ENCODE measurements at regions not wholly inside any gene's neighbourhood (a gene's known extent, or its start where the extent isn't known, plus 50 kb on each side); places are given as distances from the start of the nearest gene placed in this dataset.

- TF ChIP-seq IRF3 (IDR thresholded peaks at IDR 0.05; ENCODE audit: low read depth, low read length) (no peak), EP300 (IDR thresholded peaks at IDR 0.05; ENCODE audit: borderline replicate concordance in 1 of 2, low read depth in 1 of 2, low read length in 1 of 2) (no peak), MAX (IDR thresholded peaks at IDR 0.05; ENCODE audit: low read depth) (no peak), MXI1 (IDR thresholded peaks at IDR 0.05; ENCODE audit: low read depth, low read length) (no peak), CHD2 (IDR thresholded peaks at IDR 0.05; ENCODE audit: low read length, partially characterized antibody) (no peak), RXRA (IDR thresholded peaks at IDR 0.05; ENCODE audit: borderline replicate concordance, low read depth) (no peak), USF1 (IDR thresholded peaks at IDR 0.05; ENCODE audit: borderline replicate concordance, low read depth) (no peak), USF2 (IDR thresholded peaks at IDR 0.05; ENCODE audit: borderline replicate concordance, low read depth, low read length) (no peak), ZBTB33 (IDR thresholded peaks at IDR 0.05; ENCODE audit: borderline replicate concordance, low read depth) (no peak)
- 13% methylated on average over 3 of the region's 3 CpGs for WGBS (ENCODE audit: low lambda C conversion rate)
- Histone ChIP-seq H3K4me1 (ENCODE audit: control insufficient read depth in 1 of 2, insufficient read depth in 2 of 2, low read depth in 1 of 2, low read length in 1 of 2) (no peaks in the 10 kb centered on the region; a peak in 1 of 4 replicates), H3K36me3 (replicated peaks in 1 of 2; ENCODE audit: control insufficient read depth in 1 of 2, insufficient read depth in 2 of 2, low read length in 1 of 2) (no peaks in the 10 kb centered on the region), H4K20me1 (ENCODE audit: insufficient read depth) (no peaks in the 10 kb centered on the region), H3K79me2 (ENCODE audit: insufficient read depth) (no peaks in the 10 kb centered on the region), H3K4me3 (ENCODE audit: low read depth in 2 of 2, low read length in 1 of 2) (no peak overlapping the region; a peak in 1 of 4 replicates), H3K27ac (ENCODE audit: low read depth in 2 of 2, low read length in 1 of 2) (no peak overlapping the region), H3K9me3 (no peaks in the 10 kb centered on the region), H3F3A (replicated peaks; ENCODE audit: insufficient read depth) (no peaks in the 10 kb centered on the region), H3K4me2 (no peak overlapping the region), H3K27me3 (ENCODE audit: insufficient read depth) (no peaks in the 10 kb centered on the region), H3K9ac (no peak overlapping the region), H3K9me2 (no peaks in the 10 kb centered on the region), H2AFZ (ENCODE audit: low read depth) (no peak overlapping the region)
- DNase-seq, result no peak
- CTCF ChIA-PET, result no interaction called here
- POLR2A ChIA-PET, result no interaction called here
These were observed 112.9 kb upstream of the TMEM18 start for GRCh38 chr2:790081-790480.

GRCh38 chr2:789529-789928 is 112.3 kb upstream of the TMEM18 start:
- CTCF ChIA-PET, result no interaction called here
- Histone ChIP-seq H3K36me3 (replicated peaks in 1 of 2; ENCODE audit: control insufficient read depth in 1 of 2, insufficient read depth in 2 of 2, low read length in 1 of 2) (no peaks in the 10 kb centered on the region), H3K27me3 (ENCODE audit: insufficient read depth) (no peaks in the 10 kb centered on the region), H2AFZ (ENCODE audit: low read depth) (no peak overlapping the region), H4K20me1 (ENCODE audit: insufficient read depth) (no peaks in the 10 kb centered on the region), H3K4me3 (ENCODE audit: low read depth in 2 of 2, low read length in 1 of 2) (no peak overlapping the region), H3K9me3 (no peaks in the 10 kb centered on the region), H3K4me1 (ENCODE audit: control insufficient read depth in 1 of 2, insufficient read depth in 2 of 2, low read depth in 1 of 2, low read length in 1 of 2) (no peaks in the 10 kb centered on the region; a peak in 1 of 4 replicates), H3K9me2 (no peaks in the 10 kb centered on the region), H3K27ac (ENCODE audit: low read depth in 2 of 2, low read length in 1 of 2) (no peak overlapping the region), H3F3A (replicated peaks; ENCODE audit: insufficient read depth) (no peaks in the 10 kb centered on the region), H3K79me2 (ENCODE audit: insufficient read depth) (no peaks in the 10 kb centered on the region), H3K4me2 (no peak overlapping the region), H3K9ac (no peak overlapping the region)
- POLR2A ChIA-PET, result no interaction called here
- no peak for DNase-seq
- WGBS (ENCODE audit: low lambda C conversion rate), result 50% methylated on average over 2 of the region's 3 CpGs
- TF ChIP-seq TEAD4 (IDR thresholded peaks at IDR 0.05; ENCODE audit: borderline replicate concordance, insufficient read depth) (no peak), MAX (IDR thresholded peaks at IDR 0.05; ENCODE audit: low read depth) (no peak), EP300 (IDR thresholded peaks at IDR 0.05; ENCODE audit: borderline replicate concordance in 1 of 2, low read depth in 1 of 2, low read length in 1 of 2) (no peak), SIN3A (IDR thresholded peaks at IDR 0.05; ENCODE audit: borderline replicate concordance, low read depth, low read length) (no peak), YY1 (IDR thresholded peaks at IDR 0.05; ENCODE audit: low read depth) (no peak), RXRA (IDR thresholded peaks at IDR 0.05; ENCODE audit: borderline replicate concordance, low read depth) (no peak), EZH2phosphoT487 (IDR thresholded peaks at IDR 0.05; ENCODE audit: borderline replicate concordance, low read depth) (no peak), MXI1 (IDR thresholded peaks at IDR 0.05; ENCODE audit: low read depth, low read length) (no peak), RAD21 (IDR thresholded peaks at IDR 0.05; ENCODE audit: low read length) (no peak), REST (IDR thresholded peaks at IDR 0.05; ENCODE audit: low read depth, low read length) (no peak), TAF1 (IDR thresholded peaks at IDR 0.05; ENCODE audit: borderline replicate concordance, low read depth, low read length) (no peak), JUND (IDR thresholded peaks at IDR 0.05) (no peak), ELF1 (IDR thresholded peaks at IDR 0.05) (no peak)
